Lung (tissue), 11 donors: ENCODE measurements at regions not wholly inside any gene's neighbourhood (a gene's known extent, or its start where the extent isn't known, plus 50 kb on each side); places are given as distances from the start of the nearest gene placed in this dataset.
A peak's percentile ranks its signal among the peaks of the same experiment; 100 is the strongest.
"Not testable (repeated sequence)": the region's sequence is repeated elsewhere in the genome, so short reads cannot be mapped to it uniquely, and the experiment has no call there.

Experiments used
- ATAC-seq: fragments of 200-7000 bp; cut with Tn5 transposase; one replicate; pipeline ENCODE4 v1.9.1; 2020; ENCODE audit warnings: moderate number of reproducible peaks; ENCODE audit not compliant: insufficient read depth, low FRiP score
- DNase-seq, 3 donors: peaks; one replicate each; pipeline ENCODE4 v3.0.0-alpha.2; 2013 to 2017
- H3K27ac ChIP-seq, 2 donors: one replicate each; pipeline ENCODE4 v1.5.1; 2013; ENCODE audit warnings: mild to moderate bottlenecking in 2 of 2, moderate library complexity in 2 of 2, control low read depth in 1 of 2, inconsistent platforms in 1 of 2, low read depth in 1 of 2, low read length in 1 of 2
- H3K27me3 ChIP-seq, 3 donors: one replicate each; pipeline ENCODE4 v1.5.1; 2013; ENCODE audit warnings: low read length in 2 of 3; ENCODE audit not compliant: control insufficient read depth in 3 of 3, insufficient read depth in 3 of 3
- H3K36me3 ChIP-seq, 4 donors: one replicate each; pipeline ENCODE4 v1.5.1; 2013; ENCODE audit warnings: low read length in 4 of 4, mild to moderate bottlenecking in 1 of 4, moderate library complexity in 1 of 4; ENCODE audit not compliant: control insufficient read depth in 4 of 4, insufficient read depth in 4 of 4
- H3K4me1 ChIP-seq, 5 donors: one replicate each; pipeline ENCODE4 v1.5.1; 2013; ENCODE audit warnings: low read length in 5 of 5, mild to moderate bottlenecking in 2 of 5, moderate library complexity in 1 of 5; ENCODE audit not compliant: control insufficient read depth in 5 of 5, insufficient read depth in 5 of 5
- H3K4me3 ChIP-seq: one replicate; pipeline ENCODE4 v1.5.1; 2013; ENCODE audit warnings: mild to moderate bottlenecking, control low read depth, moderate library complexity
- H3K9ac ChIP-seq, 2 donors: one replicate each; pipeline ENCODE4 v1.5.1; 2013; ENCODE audit warnings: low read length in 2 of 2, control low read depth in 1 of 2; ENCODE audit not compliant: insufficient read depth in 1 of 2
- H3K9me3 ChIP-seq, 4 donors: one replicate each; pipeline ENCODE4 v1.5.1; 2013; ENCODE audit warnings: low read length in 3 of 4, mild to moderate bottlenecking in 1 of 4, moderate library complexity in 1 of 4; ENCODE audit not compliant: control insufficient read depth in 4 of 4, insufficient read depth in 3 of 4
- CTCF ChIP-seq: IDR thresholded peaks from 2 replicates; pipeline ENCODE4 v1.5.1; 2012; ENCODE audit warnings: mild to moderate bottlenecking; ENCODE audit errors: control extremely low read depth, extremely low read depth
- WGBS, 2 donors: extraction: QIAGEN DNeasy Blood & Tissue Kit; methylation state at CpG; one replicate each; pipeline ENCODE4 v1.1.7; 2013; 5-methylcytosine and 5-hydroxymethylcytosine counted together
- donor health status: control.
- donor health status: control.
- donor health status: Bipolar disorder and iron deficiency.
- donor health status: healthy.
- donor health status: DM: yes; HTN: yes; CAD: no.

GRCh38 chr16:88193706-88194396, 188.9 kb upstream of the ZNF469 start:
- WGBS, 2 donors: 25 to 28% methylated on average over 12 to 15 of the region's 15 CpGs
- DNase-seq: peak; percentile 71 to 77 (median 77)
- peaks cover 0 to 13% (median 2%) of the 10 kb centered on the region in 5 donors for H3K4me1 ChIP-seq
- not testable (repeated sequence) for H3K27ac ChIP-seq, H3K9ac ChIP-seq, H3K9me3 ChIP-seq, H3K36me3 ChIP-seq, H3K27me3 ChIP-seq, H3K4me3 ChIP-seq
- TF ChIP-seq CTCF: peak; percentile 25
- peak; percentile 73 for ATAC-seq

DNA sequence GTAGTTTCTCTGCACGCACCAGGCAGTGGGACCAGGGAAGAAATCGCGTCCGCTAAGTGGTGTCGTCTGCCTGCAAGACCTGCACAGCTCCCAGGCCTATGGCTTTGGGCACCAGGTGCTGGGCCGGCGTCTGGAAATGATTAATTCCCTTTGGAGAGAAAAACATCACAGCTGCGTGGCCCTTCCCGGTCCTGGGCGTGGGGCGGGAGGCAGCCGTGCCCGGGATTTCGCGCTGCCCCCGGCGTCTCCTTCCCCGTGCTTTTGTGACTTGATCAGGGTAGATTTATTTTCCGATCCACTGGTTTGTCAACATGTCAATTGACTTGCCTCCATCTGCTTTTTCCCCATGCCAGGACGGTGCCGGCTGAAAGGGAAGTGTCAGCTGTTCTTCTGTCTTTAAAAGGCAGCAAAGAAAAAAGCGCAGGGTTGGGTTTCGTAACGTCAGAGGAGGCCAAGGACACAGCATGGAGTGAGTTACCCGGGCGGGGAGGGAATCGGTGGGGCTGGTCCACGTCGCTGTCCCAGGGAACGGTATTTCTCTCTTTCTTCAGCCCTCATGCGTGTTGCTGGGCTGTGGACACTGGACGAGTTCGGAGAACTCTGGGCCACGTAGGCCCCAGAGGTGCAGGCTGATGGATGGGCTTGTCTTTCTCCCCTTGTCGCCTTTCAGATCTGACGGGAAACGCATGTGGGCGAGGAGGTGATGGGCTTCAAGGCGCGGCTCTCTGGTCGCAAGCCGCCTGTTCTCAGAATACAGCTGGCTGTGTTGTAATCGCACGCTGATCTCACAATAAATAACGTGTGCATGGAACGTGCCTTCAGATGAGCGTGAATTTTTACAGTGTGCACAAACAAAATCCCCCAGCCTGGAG, 188.1 kb upstream of the ZNF469 start:
- Histone ChIP-seq H3K27me3 (no peaks in the 10 kb centered on the region), H3K9me3 (peaks cover 0 to 1% (median 0%) of the 10 kb centered on the region in 4 donors), H3K36me3 (no peaks in the 10 kb centered on the region), H3K9ac (no peak overlapping the region), H3K27ac (no peak overlapping the region), H3K4me3 (no peak overlapping the region), H3K4me1 (peaks cover 0 to 13% (median 2%) of the 10 kb centered on the region in 5 donors)
- ATAC-seq (peak; percentile 43), DNase-seq (peak; percentile 77 to 88 (median 78))
- no peak for TF ChIP-seq CTCF
- WGBS, 2 donors: 62 to 67% methylated on average over 46 to 47 of the region's 47 CpGs

- Histone ChIP-seq H3K4me1 (peaks cover 0 to 16% (median 2%) of the 10 kb centered on the region in 5 donors), H3K27me3 (no peaks in the 10 kb centered on the region), H3K9me3 (peaks cover 0 to 1% (median 0%) of the 10 kb centered on the region in 4 donors), H3K9ac (peak overlapping the region in 1 of 2 donors; percentile 49), H3K36me3 (no peaks in the 10 kb centered on the region), H3K4me3 (no peak overlapping the region), H3K27ac (no peak overlapping the region)
- TF ChIP-seq CTCF: no peak
- DNase-seq (no peak), ATAC-seq (no peak)
- 49 to 64% methylated on average over 10 of the region's 10 CpGs for WGBS, 2 donors
Observed at GRCh38 chr16:88195269-88195705, 187.5 kb upstream of the ZNF469 start.
